ENCODE measurements at regions not wholly inside any gene's neighbourhood (a gene's known extent, or its start where the extent isn't known, plus 50 kb on each side); places are given as distances from the start of the nearest gene placed in this dataset.

DNA sequence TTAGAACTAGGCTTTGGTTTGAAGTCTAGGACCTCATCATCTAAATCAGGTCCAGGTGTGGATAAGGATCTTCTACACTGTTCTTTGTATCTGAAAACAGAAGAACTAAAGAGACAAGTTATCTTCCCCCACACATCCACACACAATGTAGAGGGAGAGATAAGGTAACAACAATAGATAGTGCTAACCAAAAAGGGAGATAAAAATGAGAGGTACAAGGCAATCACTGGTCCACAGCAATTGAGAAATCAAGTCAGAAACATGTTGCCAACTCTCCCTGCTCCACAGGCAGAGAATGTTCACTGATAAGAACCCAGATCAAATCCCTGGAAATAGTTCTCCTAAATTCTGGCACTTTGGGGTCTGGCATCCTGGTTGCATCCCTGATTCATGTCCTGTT, 75.8 kb upstream of the LHX8 start:
- Histone ChIP-seq H4K20me1 (ENCODE audit: control insufficient read depth, insufficient read depth, insufficient read length) (no peaks in the 10 kb centered on the region), H2BK12ac (ENCODE audit: insufficient read length, low read depth, low read length) (no peak overlapping the region), H3T11ph (ENCODE audit: low read length) (no peak overlapping the region), H4K91ac (ENCODE audit: insufficient read length, low read depth, low read length) (no peak overlapping the region), H3K79me2 (ENCODE audit: insufficient read depth, low read length) (no peaks in the 10 kb centered on the region), H4K5ac (ENCODE audit: insufficient read length, low read depth, low read length) (no peak overlapping the region), H3K9ac (ENCODE audit: extremely low read depth, insufficient read length, low read length) (no peak overlapping the region), H3K27me3 (ENCODE audit: insufficient read depth, low read length) (no peaks in the 10 kb centered on the region), H2AFZ (ENCODE audit: low read length) (no peak overlapping the region), H3K27ac (ENCODE audit: insufficient read length, low read depth, low read length) (no peak overlapping the region), H2BK120ac (ENCODE audit: low read depth, low read length, poor library complexity, severe bottlenecking) (no peak overlapping the region), H3K56ac (ENCODE audit: insufficient read length, low read depth, low read length) (no peak overlapping the region), H3K9me3 (ENCODE audit: control insufficient read depth, low read depth, low read length) (no peaks in the 10 kb centered on the region), H3K79me1 (ENCODE audit: insufficient read depth, low read depth, low read length, poor library complexity, severe bottlenecking) (no peaks in the 10 kb centered on the region), H2BK20ac (ENCODE audit: low read depth, low read length, poor library complexity, severe bottlenecking) (no peak overlapping the region), H3K23ac (ENCODE audit: insufficient read length, low read depth, low read length) (no peak overlapping the region), H2BK15ac (ENCODE audit: low read depth, low read length) (no peak overlapping the region), H4K8ac (replicated peaks; ENCODE audit: insufficient read length, low read depth, low read length) (no peak overlapping the region), H2AK5ac (ENCODE audit: insufficient read length, low read length) (no peak overlapping the region), H3K4me1 (ENCODE audit: insufficient read depth, low read length) (no peaks in the 10 kb centered on the region), H2BK5ac (ENCODE audit: insufficient read length, low read length) (no peak overlapping the region), H3K23me2 (ENCODE audit: insufficient read length, low read depth, low read length, poor library complexity, severe bottlenecking) (no peaks in the 10 kb centered on the region), H3K4me2 (ENCODE audit: insufficient read depth, insufficient read length, low read length) (no peak overlapping the region), H3K18ac (ENCODE audit: insufficient read length, low read depth, low read length) (no peak overlapping the region), H3K4ac (ENCODE audit: low read depth, low read length) (no peak overlapping the region), H3K14ac (ENCODE audit: insufficient read depth, low read length) (no peak overlapping the region)
- TF ChIP-seq, protein P1, sequence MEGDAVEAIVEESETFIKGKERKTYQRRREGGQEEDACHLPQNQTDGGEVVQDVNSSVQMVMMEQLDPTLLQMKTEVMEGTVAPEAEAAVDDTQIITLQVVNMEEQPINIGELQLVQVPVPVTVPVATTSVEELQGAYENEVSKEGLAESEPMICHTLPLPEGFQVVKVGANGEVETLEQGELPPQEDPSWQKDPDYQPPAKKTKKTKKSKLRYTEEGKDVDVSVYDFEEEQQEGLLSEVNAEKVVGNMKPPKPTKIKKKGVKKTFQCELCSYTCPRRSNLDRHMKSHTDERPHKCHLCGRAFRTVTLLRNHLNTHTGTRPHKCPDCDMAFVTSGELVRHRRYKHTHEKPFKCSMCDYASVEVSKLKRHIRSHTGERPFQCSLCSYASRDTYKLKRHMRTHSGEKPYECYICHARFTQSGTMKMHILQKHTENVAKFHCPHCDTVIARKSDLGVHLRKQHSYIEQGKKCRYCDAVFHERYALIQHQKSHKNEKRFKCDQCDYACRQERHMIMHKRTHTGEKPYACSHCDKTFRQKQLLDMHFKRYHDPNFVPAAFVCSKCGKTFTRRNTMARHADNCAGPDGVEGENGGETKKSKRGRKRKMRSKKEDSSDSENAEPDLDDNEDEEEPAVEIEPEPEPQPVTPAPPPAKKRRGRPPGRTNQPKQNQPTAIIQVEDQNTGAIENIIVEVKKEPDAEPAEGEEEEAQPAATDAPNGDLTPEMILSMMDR (conservative IDR thresholded peaks at IDR 0.05) = no peak
- H3K27me3 Mint-ChIP-seq (ENCODE audit: low read depth) = no peaks in the 10 kb centered on the region; the same call in 1 of the 2 replicates
- peaks cover 5 to 11% of the 10 kb centered on the region in 2 experiments for H3K9me3 Mint-ChIP-seq
- no peak overlapping the region for H3K27ac Mint-ChIP-seq
- peaks cover 1 to 5% (median 2%) of the 10 kb centered on the region in 3 experiments; a peak in 5 of 7 replicates for H3K36me3 Mint-ChIP-seq (ENCODE audit: insufficient read depth in 1 of 3, low read depth in 3 of 3)
- H3K4me1 Mint-ChIP-seq = no peaks in the 10 kb centered on the region
- H3K4me3 Mint-ChIP-seq = no peak overlapping the region
- no peak for DNase-seq

All from H9 (cell line).